VCaP (cell line): ENCODE measurements at regions not wholly inside any gene's neighbourhood (a gene's known extent, or its start where the extent isn't known, plus 50 kb on each side); places are given as distances from the start of the nearest gene placed in this dataset.

ENCODE experiments used
- H3K27ac ChIP-seq: fragments of 450-650 bp; 2 replicates; pipeline ENCODE4 v1.5.1; 2017
- CTCF ChIP-seq: fragments of 450-650 bp; conservative IDR thresholded peaks from 2 replicates; pipeline ENCODE4 v1.5.1; 2017; ENCODE audit warnings: mild to moderate bottlenecking, moderate library complexity

GRCh38 chr16:51752438-51752995 is 601.4 kb upstream of the SALL1 start:
- H3K27ac ChIP-seq = no peak overlapping the region
- TF ChIP-seq CTCF = no peak

GRCh38 chr16:51747329-51747728 is 596.3 kb upstream of the SALL1 start:
- TF ChIP-seq CTCF = no peak
- no peak overlapping the region for H3K27ac ChIP-seq

- TF ChIP-seq CTCF = no peak
- H3K27ac ChIP-seq = no peak overlapping the region
Observed at GRCh38 chr16:51734220-51734619, 583.1 kb upstream of the SALL1 start.

- TF ChIP-seq CTCF = no peak
- H3K27ac ChIP-seq = no peak overlapping the region
Observed at GRCh38 chr16:51733181-51733580, 582.1 kb upstream of the SALL1 start.

- TF ChIP-seq CTCF = no peak
- H3K27ac ChIP-seq = no peak overlapping the region
Observed at GRCh38 chr16:51731160-51731559, 580.1 kb upstream of the SALL1 start.

GRCh38 chr16:51723036-51723724 is 572.1 kb upstream of the SALL1 start:
- TF ChIP-seq CTCF = no peak
- H3K27ac ChIP-seq = no peak overlapping the region

- no peak for TF ChIP-seq CTCF
- no peak overlapping the region for H3K27ac ChIP-seq
Observed at GRCh38 chr16:51722467-51722866, 571.4 kb upstream of the SALL1 start.
